GM19239 (cell line): ENCODE measurements at regions not wholly inside any gene's neighbourhood (a gene's known extent, or its start where the extent isn't known, plus 50 kb on each side); places are given as distances from the start of the nearest gene placed in this dataset.

Experiments used
- DNase-seq: peaks from one replicate; pipeline ENCODE4 v3.0.0; 2011; ENCODE audit warnings: low spot score; ENCODE audit not compliant: insufficient read length
- FAIRE-seq: peaks from 2 replicates; lab custom pipeline; 2011; peaks lifted over from hg19 to GRCh38; lab: Jason Lieb, UNC

DNA sequence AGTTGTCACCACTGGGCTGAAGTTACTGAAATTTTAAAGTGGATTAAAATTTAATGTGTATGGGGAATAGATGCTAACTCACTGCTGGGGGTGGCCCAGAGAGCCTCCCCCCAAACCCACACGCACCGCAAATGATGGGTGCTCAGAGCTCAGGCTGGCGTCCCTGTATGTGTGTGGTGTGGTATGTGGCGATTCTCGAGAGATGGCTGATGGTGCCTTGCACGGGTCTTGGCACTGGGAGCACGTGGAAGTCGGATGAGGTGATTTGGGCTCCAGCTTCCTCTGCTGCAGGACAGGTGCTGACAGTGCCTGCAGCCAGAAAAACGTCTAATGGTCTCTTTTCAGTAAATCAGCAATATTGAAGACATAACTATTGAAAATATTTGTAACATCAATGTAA lies 1473.3 kb downstream of the TBC1D22A start:
- no peak for FAIRE-seq
- DNase-seq = no peak

DNA sequence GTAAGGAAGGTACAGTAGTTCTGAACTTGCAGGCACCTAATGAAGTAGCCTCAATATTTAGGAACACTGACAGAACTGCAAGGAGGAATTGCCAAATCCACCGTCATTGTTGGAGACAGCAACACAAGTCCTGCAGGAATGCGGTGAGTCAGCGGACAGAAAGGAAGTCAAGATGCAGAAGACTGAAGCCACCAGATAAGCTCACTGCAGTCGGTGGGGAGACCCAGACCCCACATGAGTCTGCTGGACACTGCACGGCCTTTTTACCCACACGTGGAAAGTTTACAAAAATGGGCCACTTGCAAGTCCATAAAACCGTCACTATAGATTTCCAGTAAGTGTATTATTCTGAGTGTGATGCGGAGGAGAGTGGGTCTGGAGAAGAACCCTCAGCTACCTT lies 1471.6 kb downstream of the TBC1D22A start:
- DNase-seq = no peak
- FAIRE-seq = no peak

DNA sequence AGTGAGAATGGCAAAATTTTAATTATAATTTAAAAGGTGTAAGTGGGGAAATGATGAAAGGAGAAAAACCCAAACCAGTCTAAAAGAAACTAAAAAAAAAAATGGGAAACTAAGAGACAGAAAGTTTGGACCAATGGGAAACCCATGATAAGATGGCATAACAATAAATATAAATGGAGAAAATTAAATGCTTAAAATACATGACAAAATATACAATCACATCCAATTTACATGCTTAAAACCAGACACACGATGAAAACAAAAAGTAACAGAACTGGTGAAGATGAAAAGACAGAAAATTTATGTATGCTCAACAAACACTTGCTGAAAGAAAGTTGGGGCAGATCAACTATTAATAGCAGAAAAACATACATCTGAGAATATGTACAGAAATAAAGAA lies 1471.1 kb downstream of the TBC1D22A start:
- DNase-seq (no peak), FAIRE-seq (no peak)

DNA sequence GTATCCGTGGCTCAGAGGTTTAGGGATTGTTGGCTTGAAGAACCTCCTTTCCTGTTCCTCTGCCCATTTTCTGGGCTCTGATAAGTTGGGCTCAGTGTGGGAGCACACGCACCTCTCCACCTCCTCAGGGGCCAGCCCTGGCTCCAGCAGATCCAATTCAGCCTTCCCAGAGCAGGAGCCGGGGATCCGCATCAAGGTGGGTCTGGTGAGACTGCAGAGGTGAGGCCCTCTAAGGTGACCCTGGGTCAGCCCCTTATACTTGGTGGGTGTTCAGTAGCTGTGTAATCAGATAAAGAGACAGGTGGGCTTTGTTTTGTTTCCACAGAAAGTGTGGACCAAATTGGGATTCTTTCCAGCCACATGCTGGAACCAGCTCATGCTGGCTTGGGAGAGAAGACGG lies 1466.0 kb downstream of the TBC1D22A start:
- no peak for FAIRE-seq
- no peak for DNase-seq

DNA sequence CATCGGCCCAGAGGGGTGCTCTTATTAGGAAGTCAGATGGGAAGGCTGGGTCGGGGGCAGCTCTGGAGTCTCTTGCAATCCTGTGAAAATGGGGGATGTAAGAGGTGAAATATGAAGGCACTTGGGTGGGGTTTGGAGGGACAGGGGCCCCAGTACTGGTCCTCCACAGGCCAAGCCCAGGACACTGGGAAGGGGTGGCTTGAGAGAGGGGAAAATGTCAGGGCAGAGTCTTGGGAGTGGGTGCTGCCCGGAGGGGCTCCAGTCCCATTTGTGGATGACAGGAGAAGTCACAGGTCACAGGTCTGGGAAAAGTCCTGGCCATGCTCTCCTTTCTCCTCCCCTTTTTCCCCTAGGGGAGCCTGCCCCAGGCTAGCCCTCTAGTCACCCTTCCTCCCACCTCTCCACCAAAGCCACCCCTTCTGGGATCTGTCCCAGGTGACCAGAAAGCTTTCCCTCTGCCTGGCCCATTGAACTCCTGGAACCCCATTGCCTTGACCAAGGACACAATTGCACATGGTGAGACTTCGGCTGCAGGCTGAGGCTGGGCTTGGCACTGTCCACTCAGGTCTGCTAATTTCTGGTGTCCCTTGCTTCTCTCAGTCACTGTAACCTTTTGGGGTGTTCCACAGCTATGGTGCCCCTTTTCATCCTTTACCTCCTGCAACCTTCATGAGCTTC lies 1465.0 kb downstream of the TBC1D22A start:
- no peak for DNase-seq
- FAIRE-seq = no peak

DNA sequence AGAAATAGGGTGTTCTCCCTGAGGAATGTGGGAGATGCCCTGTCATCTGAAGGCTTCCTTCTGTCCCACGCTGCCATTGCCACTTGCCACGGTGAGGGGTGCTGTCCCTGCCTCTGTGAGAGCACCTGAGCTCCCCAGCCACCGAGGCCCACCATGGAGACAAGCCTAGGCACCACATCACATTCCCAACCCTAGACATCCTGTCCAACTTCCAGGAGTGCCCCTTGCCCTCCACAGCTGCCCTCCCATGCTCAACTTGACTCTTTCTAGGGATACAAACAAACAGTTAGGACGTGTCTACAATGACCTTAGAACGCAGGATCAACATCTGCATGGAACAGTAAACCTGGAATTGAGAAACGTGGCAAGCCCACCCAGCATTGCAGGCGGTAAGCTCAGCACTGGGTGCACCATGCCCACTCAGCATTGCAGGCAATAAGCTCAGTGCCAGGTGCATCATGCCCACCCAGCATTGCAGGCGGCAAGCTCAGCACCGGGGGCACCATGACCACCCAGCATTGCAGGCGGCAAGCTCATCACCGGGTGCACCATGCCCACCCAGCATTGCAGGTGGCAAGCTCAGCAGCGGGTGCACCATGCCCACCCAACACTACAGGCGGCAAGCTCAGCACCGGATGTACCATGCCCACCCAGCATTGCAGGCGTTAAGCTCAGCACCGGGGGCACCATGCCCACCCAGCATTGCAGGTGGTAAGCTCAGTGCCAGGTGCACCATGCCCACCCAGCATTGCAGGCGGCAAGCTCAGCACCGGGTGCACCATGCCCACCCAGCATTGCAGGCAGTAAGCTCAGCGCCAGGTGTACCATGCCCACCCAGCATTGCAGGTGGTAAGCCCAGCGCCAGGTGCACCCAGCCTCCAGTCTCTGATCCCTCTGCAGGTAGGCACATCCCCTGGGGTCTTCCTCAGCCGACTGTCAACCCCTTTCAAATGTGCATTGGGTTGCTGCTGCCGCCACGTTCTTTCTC lies 1463.9 kb downstream of the TBC1D22A start:
- FAIRE-seq (no peak), DNase-seq (no peak)

DNA sequence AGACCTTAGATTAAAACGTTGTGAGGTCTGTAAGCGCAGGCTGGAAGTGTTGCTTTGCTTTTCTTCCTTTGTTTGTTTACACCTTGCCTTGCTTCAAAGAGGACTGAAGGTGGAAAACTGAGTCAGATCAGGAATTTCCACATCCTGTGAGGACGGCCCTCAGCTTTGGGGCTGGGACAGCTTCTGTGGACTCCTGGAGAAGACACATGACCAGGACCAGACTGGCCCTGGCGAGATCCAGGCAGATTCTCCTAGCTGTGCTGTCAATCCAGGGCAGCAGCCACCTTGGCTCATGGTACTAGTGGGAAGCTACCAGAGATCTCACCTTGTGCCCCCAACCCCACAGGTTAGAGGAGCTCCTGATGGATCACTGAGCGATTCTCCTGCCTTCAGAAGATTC lies 1461.9 kb downstream of the TBC1D22A start:
- FAIRE-seq (no peak), DNase-seq (no peak)

DNA sequence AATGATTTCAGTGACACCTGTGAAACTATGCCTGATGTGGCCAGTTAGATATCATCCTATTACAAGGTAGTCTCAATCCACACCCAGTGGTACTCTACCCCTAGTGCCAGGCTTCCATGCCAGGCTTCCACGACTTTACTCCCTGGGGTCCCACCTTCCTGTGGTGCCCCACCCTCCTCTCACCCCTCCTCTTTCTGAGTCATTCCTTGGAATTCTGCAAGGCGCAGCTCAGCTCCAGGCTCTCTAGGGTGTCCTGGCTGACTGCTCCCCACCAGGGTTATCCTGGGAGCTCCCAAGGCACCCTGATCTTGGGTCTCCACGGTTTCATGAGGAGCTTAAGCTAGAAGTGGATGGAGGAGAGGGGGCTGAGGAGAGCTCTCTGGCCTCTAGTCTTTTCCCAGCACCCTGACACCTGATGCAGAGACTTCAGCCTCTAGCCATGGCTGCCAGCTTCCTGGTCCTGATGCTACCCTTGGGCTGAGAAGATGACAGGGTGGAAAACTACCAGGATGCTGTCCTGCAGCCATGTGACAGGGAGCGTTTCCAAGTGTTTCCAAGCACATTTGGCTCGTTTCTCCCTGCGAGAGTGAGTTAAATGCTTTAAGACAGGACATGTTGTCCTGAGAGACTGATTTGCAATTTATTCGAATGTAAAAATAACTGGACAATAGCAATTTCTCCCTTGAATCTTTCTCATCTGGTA lies 1461.2 kb downstream of the TBC1D22A start:
- FAIRE-seq = no peak
- DNase-seq = no peak

DNA sequence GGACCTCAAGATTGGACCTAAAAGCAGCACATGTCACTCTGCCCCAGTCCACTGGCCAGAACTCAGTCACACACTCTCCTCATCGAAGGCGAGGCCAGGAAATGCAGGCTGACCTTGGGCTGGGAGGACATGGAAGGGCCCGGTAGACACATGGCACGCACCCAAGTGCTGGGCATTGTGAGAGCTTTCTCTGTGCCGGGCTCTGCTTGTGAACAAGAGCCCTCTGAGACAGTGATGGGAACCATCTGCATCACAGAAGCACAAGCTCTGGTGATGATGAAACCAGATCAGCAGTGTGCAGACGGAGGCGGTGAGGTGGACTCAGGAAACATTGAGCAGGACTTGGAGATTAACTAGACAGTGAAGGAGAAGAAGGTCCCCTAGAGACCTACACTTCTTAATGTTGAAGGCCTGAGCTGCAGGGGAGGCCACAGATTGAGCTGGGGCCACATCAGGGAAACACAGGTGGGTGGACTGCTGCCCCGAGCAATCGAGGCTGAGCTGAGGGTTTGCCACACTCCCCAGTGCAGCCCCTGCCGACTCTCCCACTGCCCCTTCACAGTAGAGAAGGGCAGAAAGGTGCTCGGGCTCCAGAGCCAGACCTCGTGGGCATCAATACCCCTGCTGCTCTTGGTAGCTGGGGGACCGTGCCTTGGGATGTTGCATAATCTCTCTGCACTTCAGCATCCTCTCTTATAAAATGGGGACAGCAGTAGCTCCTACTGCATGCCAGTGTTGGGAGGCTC lies 1460.5 kb downstream of the TBC1D22A start:
- DNase-seq = no peak
- no peak for FAIRE-seq

DNA sequence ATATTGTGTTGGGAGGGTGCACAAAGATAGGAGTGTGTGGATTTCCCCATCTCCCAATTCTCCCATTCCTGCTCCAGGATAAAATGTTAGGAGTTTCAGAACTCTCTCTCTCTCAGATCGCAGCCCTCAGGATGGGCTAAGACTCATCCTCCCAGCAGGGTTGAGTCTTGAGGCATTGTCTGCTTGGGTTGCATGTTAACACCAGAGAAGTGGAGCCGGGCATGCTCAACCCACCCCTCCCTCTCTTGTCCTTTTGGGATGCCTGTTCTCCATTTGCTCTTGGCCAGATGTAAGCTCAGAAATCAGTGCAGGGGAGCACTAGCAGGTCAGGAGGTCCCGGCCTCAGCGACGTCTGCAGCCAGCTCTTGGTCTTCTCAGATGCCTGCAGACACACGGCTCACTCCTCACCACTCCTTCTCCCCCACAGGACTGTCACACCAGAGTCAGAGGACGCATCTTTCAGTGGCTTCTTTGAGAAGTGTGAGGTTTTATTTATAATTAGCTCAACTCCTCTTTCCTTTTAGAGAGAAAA lies 1456.5 kb downstream of the TBC1D22A start:
- FAIRE-seq (no peak), DNase-seq (no peak)

DNA sequence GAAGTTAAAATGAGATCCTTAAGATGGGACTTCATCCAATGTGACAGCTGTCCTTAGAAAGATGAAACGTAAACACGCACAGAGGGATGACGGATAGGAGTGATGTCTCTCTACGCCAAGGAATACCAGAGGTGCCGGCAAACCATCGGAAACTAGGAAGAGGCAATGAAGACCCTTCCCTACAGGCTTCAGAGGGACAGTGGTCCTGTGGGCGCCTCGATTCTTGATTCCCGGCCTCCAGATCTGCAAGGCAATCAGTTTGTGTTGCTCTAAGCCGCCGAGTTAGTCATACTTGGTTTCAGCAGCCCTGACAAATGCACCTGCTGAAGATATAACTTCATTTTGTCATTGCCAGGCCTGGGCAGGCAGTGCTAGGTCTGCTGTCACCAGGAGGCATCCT lies 1455.1 kb downstream of the TBC1D22A start:
- DNase-seq (no peak), FAIRE-seq (no peak)

DNA sequence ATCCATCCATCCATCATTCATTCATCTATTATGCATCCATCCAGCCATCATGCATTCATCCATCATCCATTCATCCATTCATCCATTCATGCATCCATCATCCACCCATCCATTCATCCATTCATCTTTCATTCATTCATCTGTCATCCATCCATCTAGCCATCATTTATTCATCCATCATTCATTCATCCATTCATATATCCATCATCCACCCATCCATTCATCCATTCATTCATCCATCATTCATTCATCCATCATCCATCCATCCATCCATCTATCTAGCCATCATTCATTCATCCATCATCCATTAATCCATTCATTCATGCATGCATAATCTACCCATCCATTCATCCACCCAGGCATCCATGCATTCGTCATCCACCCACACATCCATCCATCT lies 1450.3 kb downstream of the TBC1D22A start:
- no peak for FAIRE-seq

DNA sequence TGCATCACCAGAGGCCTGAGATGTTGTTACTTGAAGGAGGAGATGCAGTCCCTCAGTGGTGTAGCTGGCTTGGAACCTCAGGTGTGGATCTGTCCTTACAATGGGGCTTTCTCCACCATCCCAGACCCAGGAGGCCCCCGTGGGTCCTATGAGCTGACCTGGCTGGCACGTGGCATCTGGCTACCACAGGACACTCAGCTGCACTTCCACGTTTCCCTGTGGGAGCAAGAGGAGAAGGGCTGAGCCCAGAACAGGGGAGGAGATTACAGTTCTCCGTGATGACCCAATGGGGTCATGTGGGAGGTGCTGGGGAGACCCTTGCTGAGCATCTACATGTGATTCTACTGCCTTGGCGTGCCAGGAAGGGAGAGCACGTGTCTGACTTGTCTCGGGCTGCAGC lies 1448.4 kb downstream of the TBC1D22A start:
- FAIRE-seq = no peak

More for the DNA sequence above, 1450.3 kb downstream of the TBC1D22A start:
- no peak for DNase-seq

DNA sequence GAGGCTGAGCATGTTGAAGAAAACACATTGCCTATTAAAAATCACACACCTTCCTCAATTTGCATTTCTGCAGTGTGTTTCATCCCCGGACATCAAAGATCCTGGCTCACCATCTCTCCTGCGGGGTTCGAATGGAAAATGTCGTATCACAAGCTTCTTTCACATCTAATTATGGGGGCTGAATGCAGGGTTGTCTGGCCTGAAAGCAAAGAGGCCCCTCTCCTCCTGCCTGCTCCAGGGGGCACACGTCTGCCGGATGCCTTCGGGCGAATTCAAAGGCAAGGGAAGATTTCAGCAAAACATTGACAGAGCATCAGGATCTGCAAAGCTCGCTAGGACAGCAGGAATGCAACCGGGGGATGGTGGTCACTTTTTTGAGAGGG lies 1447.7 kb downstream of the TBC1D22A start:
- DNase-seq = no peak

More for the DNA sequence above, 1448.4 kb downstream of the TBC1D22A start:
- DNase-seq = no peak

DNA sequence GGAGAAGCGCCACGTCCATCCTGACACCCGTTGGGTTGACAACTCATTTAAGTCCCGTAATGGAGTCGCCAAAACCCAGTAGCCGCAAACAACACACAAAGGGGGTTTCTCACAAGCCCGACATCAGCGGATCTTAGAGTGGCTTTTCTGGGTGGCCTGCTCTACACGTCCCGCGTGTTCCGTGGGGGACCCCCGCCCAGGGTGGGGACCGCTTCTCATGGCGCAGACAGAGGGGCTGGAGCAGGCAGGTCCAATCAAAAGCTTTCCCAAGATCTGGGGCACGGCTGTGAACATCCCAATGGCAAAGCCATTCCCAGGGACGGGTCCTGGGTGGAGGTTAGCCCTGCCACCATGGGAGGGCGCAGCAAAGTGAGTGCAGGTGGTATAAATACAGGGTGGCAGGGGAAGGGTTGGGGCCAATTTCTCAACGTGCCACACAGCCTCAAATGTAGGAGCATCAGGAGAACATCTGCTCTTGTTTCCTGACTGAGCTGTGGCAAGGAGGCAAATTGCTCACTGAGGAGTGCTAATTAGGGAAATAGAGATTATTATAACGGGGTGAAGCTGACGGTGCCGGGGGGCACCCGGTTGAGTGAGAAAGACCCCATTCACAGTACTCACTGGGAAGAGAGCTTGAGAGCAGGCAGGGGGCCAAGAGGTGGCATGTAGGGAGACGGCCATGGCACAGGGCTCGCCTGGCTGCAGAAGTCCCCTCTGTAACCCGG lies 1447.2 kb downstream of the TBC1D22A start:
- DNase-seq (no peak), FAIRE-seq (no peak)

More for the DNA sequence above, 1447.7 kb downstream of the TBC1D22A start:
- no peak for FAIRE-seq

DNA sequence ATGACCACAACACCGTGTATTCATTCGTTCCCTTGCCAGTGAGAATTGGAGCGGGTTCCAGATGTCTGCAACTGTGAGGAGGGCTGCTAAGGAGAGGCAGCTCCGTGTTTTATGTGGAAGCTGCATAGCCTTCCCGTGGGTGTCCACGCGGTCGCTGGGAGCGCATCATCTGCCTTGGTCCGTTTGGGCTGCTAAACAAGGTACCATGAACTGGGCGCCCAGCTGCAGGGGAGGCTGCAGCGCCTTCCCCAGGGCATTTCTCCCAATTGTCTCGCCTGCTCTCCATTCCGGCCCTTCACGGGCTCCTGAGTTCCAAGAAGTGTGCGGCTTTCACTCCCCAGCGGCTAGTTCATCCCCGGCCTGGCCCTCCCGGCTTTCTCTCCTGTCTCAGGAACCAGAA lies 1446.4 kb downstream of the TBC1D22A start:
- no peak for FAIRE-seq
- no peak for DNase-seq

DNA sequence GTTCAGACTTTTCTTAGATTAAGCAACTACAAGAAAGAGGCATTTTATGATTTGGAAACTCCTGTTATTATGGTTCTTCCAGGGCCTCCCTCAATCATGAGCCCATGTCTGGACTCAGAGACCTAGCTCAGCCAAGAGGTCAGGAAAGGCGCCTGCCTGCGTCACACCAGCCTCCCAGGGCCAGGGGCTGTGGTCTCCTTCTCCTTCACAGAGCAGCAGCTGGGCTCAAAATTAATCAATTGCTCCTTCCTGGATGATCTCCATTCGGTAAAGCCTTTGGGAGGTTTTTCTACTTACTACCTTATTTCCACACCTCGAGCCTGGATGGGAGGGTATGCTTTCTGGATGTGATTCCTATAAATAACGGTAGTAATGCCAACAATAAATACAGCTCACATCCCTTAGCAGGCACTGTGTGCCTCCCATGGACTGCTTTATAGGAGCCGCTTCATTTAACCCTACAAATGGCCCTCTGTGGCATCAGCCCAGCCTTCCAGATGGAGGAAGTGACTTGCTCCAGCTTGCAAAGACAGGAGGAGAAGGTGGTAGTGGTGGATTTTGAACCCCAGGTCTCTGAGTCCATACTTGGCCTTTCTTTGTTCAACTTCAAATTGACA lies 1445.6 kb downstream of the TBC1D22A start:
- no peak for FAIRE-seq
- DNase-seq = no peak

DNA sequence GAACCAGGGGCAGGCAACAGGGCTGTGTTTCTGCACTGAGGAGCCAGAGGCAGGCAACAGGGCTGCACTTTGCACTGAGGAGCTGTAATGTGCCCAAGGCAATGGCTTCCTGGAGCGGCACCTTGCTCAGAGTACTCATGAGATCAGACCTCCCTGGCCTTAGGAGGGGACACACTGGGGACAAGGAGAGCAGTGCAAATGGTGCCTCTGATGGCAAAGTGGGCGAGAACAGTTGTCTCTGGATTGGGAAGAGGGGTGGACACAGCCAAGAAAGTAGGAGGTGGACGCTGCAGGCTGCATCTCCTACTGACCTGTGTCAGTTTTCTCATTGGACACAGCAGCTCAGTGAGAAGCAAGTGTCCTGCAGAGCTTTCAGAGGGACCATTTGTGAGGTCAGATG lies 1443.3 kb downstream of the TBC1D22A start:
- no peak for FAIRE-seq
- no peak for DNase-seq

DNA sequence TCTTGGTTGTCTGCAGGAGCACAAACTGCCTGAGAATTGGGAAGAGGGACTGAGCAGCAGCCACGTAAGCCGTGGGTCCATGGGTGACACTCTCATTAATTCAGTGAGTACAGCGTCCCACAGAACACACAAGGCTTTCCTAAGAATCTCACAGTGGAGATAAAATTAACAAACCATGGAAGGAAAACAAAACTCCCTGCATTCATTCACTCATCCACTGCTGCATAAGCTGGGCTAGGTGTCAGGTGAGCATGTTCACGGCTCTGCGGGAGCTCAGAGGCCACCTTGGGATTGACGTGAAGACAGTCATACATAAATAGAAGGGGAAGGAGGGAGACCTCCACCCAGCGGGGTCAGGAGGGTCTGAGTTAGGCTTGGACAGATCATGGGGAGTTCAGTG lies 1442.7 kb downstream of the TBC1D22A start:
- FAIRE-seq (no peak), DNase-seq (no peak)
